ENCODE measurements at regions not wholly inside any gene's neighbourhood (a gene's known extent, or its start where the extent isn't known, plus 50 kb on each side); places are given as distances from the start of the nearest gene placed in this dataset.

- peaks cover 0 to 11% (median 6%) of the 10 kb centered on the region in 5 donors for H3K27me3 ChIP-seq (ENCODE audit: control insufficient read depth in 5 of 5, insufficient read depth in 4 of 5, low read length in 5 of 5)
- no peaks in the 10 kb centered on the region for H3K9me3 ChIP-seq (ENCODE audit: control insufficient read depth in 5 of 5, low read length in 5 of 5)
- peaks cover 3 to 10% (median 9%) of the 10 kb centered on the region in 5 donors for H3K4me1 ChIP-seq (ENCODE audit: control insufficient read depth in 5 of 5, insufficient read depth in 5 of 5, low read length in 5 of 5)
- H3K4me3 ChIP-seq (ENCODE audit: low read depth in 1 of 5, low read length in 5 of 5) = no peak overlapping the region
- no peak overlapping the region for H3K27ac ChIP-seq (ENCODE audit: low read depth, low read length)
- no peak overlapping the region for H3K9ac ChIP-seq (ENCODE audit: low read length in 5 of 5)
- no peaks in the 10 kb centered on the region for H3K36me3 ChIP-seq (ENCODE audit: control insufficient read depth in 5 of 5, insufficient read depth in 5 of 5, low read length in 5 of 5)
These were observed 121.1 kb upstream of the TMEM45B start for GRCh38 chr11:129694538-129694937.

- Histone ChIP-seq H3K27me3 (ENCODE audit: control insufficient read depth in 5 of 5, insufficient read depth in 4 of 5, low read length in 5 of 5) (peaks cover 0 to 15% (median 6%) of the 10 kb centered on the region in 5 donors), H3K9me3 (ENCODE audit: control insufficient read depth in 5 of 5, low read length in 5 of 5) (no peaks in the 10 kb centered on the region), H3K4me3 (ENCODE audit: low read depth in 1 of 5, low read length in 5 of 5) (no peak overlapping the region), H3K27ac (ENCODE audit: low read depth, low read length) (no peak overlapping the region), H3K9ac (ENCODE audit: low read length in 5 of 5) (no peak overlapping the region), H3K36me3 (ENCODE audit: control insufficient read depth in 5 of 5, insufficient read depth in 5 of 5, low read length in 5 of 5) (no peaks in the 10 kb centered on the region), H3K4me1 (ENCODE audit: control insufficient read depth in 5 of 5, insufficient read depth in 5 of 5, low read length in 5 of 5) (peaks cover 3 to 10% (median 9%) of the 10 kb centered on the region in 5 donors)
These were observed 120.7 kb upstream of the TMEM45B start for GRCh38 chr11:129694966-129695365.

GRCh38 chr11:129695571-129696308 is 119.9 kb upstream of the TMEM45B start:
- Histone ChIP-seq H3K9me3 (ENCODE audit: control insufficient read depth in 5 of 5, low read length in 5 of 5) (no peaks in the 10 kb centered on the region), H3K27ac (ENCODE audit: low read depth, low read length) (no peak overlapping the region), H3K4me1 (ENCODE audit: control insufficient read depth in 5 of 5, insufficient read depth in 5 of 5, low read length in 5 of 5) (peaks cover 3 to 10% (median 9%) of the 10 kb centered on the region in 5 donors), H3K9ac (ENCODE audit: low read length in 5 of 5) (peak overlapping the region in 1 of 5 donors; percentile 36), H3K27me3 (ENCODE audit: control insufficient read depth in 5 of 5, insufficient read depth in 4 of 5, low read length in 5 of 5) (peaks cover 0 to 15% (median 6%) of the 10 kb centered on the region in 5 donors), H3K36me3 (ENCODE audit: control insufficient read depth in 5 of 5, insufficient read depth in 5 of 5, low read length in 5 of 5) (no peaks in the 10 kb centered on the region), H3K4me3 (ENCODE audit: low read depth in 1 of 5, low read length in 5 of 5) (peak overlapping the region; percentile 24 to 66 (median 59))

GRCh38 chr11:129696309-129696989 is 119.2 kb upstream of the TMEM45B start:
- H3K9me3 ChIP-seq (ENCODE audit: control insufficient read depth in 5 of 5, low read length in 5 of 5) = no peaks in the 10 kb centered on the region
- H3K9ac ChIP-seq (ENCODE audit: low read length in 5 of 5) = no peak overlapping the region
- no peak overlapping the region for H3K4me3 ChIP-seq (ENCODE audit: low read depth in 1 of 5, low read length in 5 of 5)
- peaks cover 3 to 10% (median 9%) of the 10 kb centered on the region in 5 donors for H3K4me1 ChIP-seq (ENCODE audit: control insufficient read depth in 5 of 5, insufficient read depth in 5 of 5, low read length in 5 of 5)
- H3K36me3 ChIP-seq (ENCODE audit: control insufficient read depth in 5 of 5, insufficient read depth in 5 of 5, low read length in 5 of 5) = no peaks in the 10 kb centered on the region
- no peak overlapping the region for H3K27ac ChIP-seq (ENCODE audit: low read depth, low read length)
- peaks cover 0 to 11% (median 3%) of the 10 kb centered on the region in 5 donors for H3K27me3 ChIP-seq (ENCODE audit: control insufficient read depth in 5 of 5, insufficient read depth in 4 of 5, low read length in 5 of 5)

- H3K9ac ChIP-seq (ENCODE audit: low read length in 5 of 5) = no peak overlapping the region
- H3K9me3 ChIP-seq (ENCODE audit: control insufficient read depth in 5 of 5, low read length in 5 of 5) = no peaks in the 10 kb centered on the region
- peaks cover 0 to 15% (median 3%) of the 10 kb centered on the region in 5 donors for H3K27me3 ChIP-seq (ENCODE audit: control insufficient read depth in 5 of 5, insufficient read depth in 4 of 5, low read length in 5 of 5)
- H3K4me1 ChIP-seq (ENCODE audit: control insufficient read depth in 5 of 5, insufficient read depth in 5 of 5, low read length in 5 of 5) = peaks cover 3 to 13% (median 9%) of the 10 kb centered on the region in 5 donors
- H3K27ac ChIP-seq (ENCODE audit: low read depth, low read length) = no peak overlapping the region
- no peak overlapping the region for H3K4me3 ChIP-seq (ENCODE audit: low read depth in 1 of 5, low read length in 5 of 5)
- H3K36me3 ChIP-seq (ENCODE audit: control insufficient read depth in 5 of 5, insufficient read depth in 5 of 5, low read length in 5 of 5) = no peaks in the 10 kb centered on the region
These were observed 117.4 kb upstream of the TMEM45B start for GRCh38 chr11:129698212-129698611.

- Histone ChIP-seq H3K36me3 (ENCODE audit: control insufficient read depth in 5 of 5, insufficient read depth in 5 of 5, low read length in 5 of 5) (no peaks in the 10 kb centered on the region), H3K9me3 (ENCODE audit: control insufficient read depth in 5 of 5, low read length in 5 of 5) (no peaks in the 10 kb centered on the region), H3K4me1 (ENCODE audit: control insufficient read depth in 5 of 5, insufficient read depth in 5 of 5, low read length in 5 of 5) (peaks cover 3 to 28% (median 20%) of the 10 kb centered on the region in 5 donors), H3K27ac (ENCODE audit: low read depth, low read length) (no peak overlapping the region), H3K27me3 (ENCODE audit: control insufficient read depth in 5 of 5, insufficient read depth in 4 of 5, low read length in 5 of 5) (peaks cover 0 to 9% (median 0%) of the 10 kb centered on the region in 5 donors), H3K9ac (ENCODE audit: low read length in 5 of 5) (no peak overlapping the region), H3K4me3 (ENCODE audit: low read depth in 1 of 5, low read length in 5 of 5) (no peak overlapping the region)
These were observed 115.8 kb upstream of the TMEM45B start for GRCh38 chr11:129699711-129700304.

- H3K4me1 ChIP-seq (ENCODE audit: control insufficient read depth in 5 of 5, insufficient read depth in 5 of 5, low read length in 5 of 5) = peaks cover 2 to 24% (median 18%) of the 10 kb centered on the region in 5 donors
- no peak overlapping the region for H3K27ac ChIP-seq (ENCODE audit: low read depth, low read length)
- H3K9me3 ChIP-seq (ENCODE audit: control insufficient read depth in 5 of 5, low read length in 5 of 5) = no peaks in the 10 kb centered on the region
- no peak overlapping the region for H3K4me3 ChIP-seq (ENCODE audit: low read depth in 1 of 5, low read length in 5 of 5)
- no peaks in the 10 kb centered on the region for H3K36me3 ChIP-seq (ENCODE audit: control insufficient read depth in 5 of 5, insufficient read depth in 5 of 5, low read length in 5 of 5)
- peaks cover 0 to 9% (median 0%) of the 10 kb centered on the region in 5 donors for H3K27me3 ChIP-seq (ENCODE audit: control insufficient read depth in 5 of 5, insufficient read depth in 4 of 5, low read length in 5 of 5)
- H3K9ac ChIP-seq (ENCODE audit: low read length in 5 of 5) = no peak overlapping the region
These were observed 114.9 kb upstream of the TMEM45B start for GRCh38 chr11:129700701-129701100.

- Histone ChIP-seq H3K4me3 (ENCODE audit: low read depth in 1 of 5, low read length in 5 of 5) (no peak overlapping the region), H3K9ac (ENCODE audit: low read length in 5 of 5) (no peak overlapping the region), H3K27ac (ENCODE audit: low read depth, low read length) (no peak overlapping the region), H3K36me3 (ENCODE audit: control insufficient read depth in 5 of 5, insufficient read depth in 5 of 5, low read length in 5 of 5) (no peaks in the 10 kb centered on the region), H3K9me3 (ENCODE audit: control insufficient read depth in 5 of 5, low read length in 5 of 5) (no peaks in the 10 kb centered on the region), H3K27me3 (ENCODE audit: control insufficient read depth in 5 of 5, insufficient read depth in 4 of 5, low read length in 5 of 5) (peaks cover 0 to 9% (median 0%) of the 10 kb centered on the region in 5 donors), H3K4me1 (ENCODE audit: control insufficient read depth in 5 of 5, insufficient read depth in 5 of 5, low read length in 5 of 5) (peaks cover 0 to 24% (median 15%) of the 10 kb centered on the region in 5 donors)
These were observed 113.9 kb upstream of the TMEM45B start for GRCh38 chr11:129701706-129702105.

- Histone ChIP-seq H3K27ac (ENCODE audit: low read depth, low read length) (no peak overlapping the region), H3K9ac (ENCODE audit: low read length in 5 of 5) (no peak overlapping the region), H3K4me3 (ENCODE audit: low read depth in 1 of 5, low read length in 5 of 5) (no peak overlapping the region), H3K27me3 (ENCODE audit: control insufficient read depth in 5 of 5, insufficient read depth in 4 of 5, low read length in 5 of 5) (peaks cover 0 to 9% (median 0%) of the 10 kb centered on the region in 5 donors), H3K4me1 (ENCODE audit: control insufficient read depth in 5 of 5, insufficient read depth in 5 of 5, low read length in 5 of 5) (peaks cover 0 to 24% (median 15%) of the 10 kb centered on the region in 5 donors), H3K9me3 (ENCODE audit: control insufficient read depth in 5 of 5, low read length in 5 of 5) (no peaks in the 10 kb centered on the region), H3K36me3 (ENCODE audit: control insufficient read depth in 5 of 5, insufficient read depth in 5 of 5, low read length in 5 of 5) (no peaks in the 10 kb centered on the region)
These were observed 112.9 kb upstream of the TMEM45B start for GRCh38 chr11:129702410-129703398.

All from subcutaneous abdominal adipose tissue (tissue), 5 donors.